K562 (cell line): ENCODE measurements at regions not wholly inside any gene's neighbourhood (a gene's known extent, or its start where the extent isn't known, plus 50 kb on each side); places are given as distances from the start of the nearest gene placed in this dataset.

Experiments used
- ATAC-seq: fragments of 200-7000 bp; cut with Tn5 transposase; 3 replicates; pipeline ENCODE4 v1.9.1; 2020; ENCODE audit warnings: moderate library complexity
- BruUV-seq: library from RNA; stranded (reverse); fragments of 400-500 nt; replicated peaks from 2 replicates; lab custom pipeline; 2021; lab: Mats Ljungman, UMichigan
- CTCF ChIA-PET: fragments of 300-600 bp; formaldehyde crosslinking; extraction: SDS; loops from one replicate; lab custom pipeline; 2021; ENCODE audit warnings: low intra/inter-chr PET ratio; lab: Yijun Ruan, JAX
- POLR2A ChIA-PET: fragments of 300-600, 350-650 bp; sonication (Branson Sonifier 250); formaldehyde crosslinking; extraction: SDS; loops from one replicate; lab custom pipeline; 2021; ENCODE audit warnings: antibody characterized with exemption, inconsistent platforms; lab: Yijun Ruan, JAX
- DNase-seq, 4 experiments: peaks; one replicate each; pipeline versions ENCODE4 v3.0.0 to v3.0.0-alpha.2; 2011 to 2018; ENCODE audit warnings: low spot score in 3 of 4, mixed read lengths in 3 of 4; ENCODE audit errors: extremely low read depth in 1 of 4
- FAIRE-seq: peaks from 2 replicates; lab custom pipeline; 2011; peaks lifted over from hg19 to GRCh38; lab: Jason Lieb, UNC
- H2AFZ ChIP-seq: 2 replicates; pipeline ENCODE4 v1.6.0; 2011; ENCODE audit warnings: low read depth, low read length, control low read depth, inconsistent platforms
- H3K27ac ChIP-seq: fragments of 200-600 bp; 3 replicates; pipeline ENCODE4 v1.8.0; 2011; ENCODE audit warnings: low read depth, mild to moderate bottlenecking, control low read depth, inconsistent platforms, low read length, moderate library complexity, mixed read lengths; ENCODE audit errors: extremely low read depth
- H3K27me3 ChIP-seq, 2 experiments: fragments of 300-600 bp in 1 of 2; 2 replicates in 1 of 2; 3 replicates in 1 of 2; pipeline versions ENCODE4 v1.6.0 to v1.8.0; 2011; ENCODE audit warnings: inconsistent platforms in 2 of 2, low read length in 2 of 2, mild to moderate bottlenecking in 1 of 2, mixed read lengths in 1 of 2, moderate library complexity in 1 of 2; ENCODE audit not compliant: control insufficient read depth in 2 of 2, insufficient read depth in 2 of 2
- H3K36me3 ChIP-seq: fragments of 300-600 bp; 3 replicates; pipeline ENCODE4 v1.8.0; 2011; ENCODE audit warnings: mild to moderate bottlenecking, low read length, inconsistent platforms; ENCODE audit not compliant: control insufficient read depth, insufficient read depth
- H3K4me1 ChIP-seq, 2 experiments: fragments of 200-600 bp in 1 of 2; replicated peaks in 1 of 2; 2 replicates in 1 of 2; 3 replicates in 1 of 2; pipeline versions ENCODE4 v1.5.1 to v1.8.0; 2011; ENCODE audit warnings: inconsistent platforms in 2 of 2, low read length in 2 of 2, mild to moderate bottlenecking in 1 of 2, mixed read lengths in 1 of 2, moderate library complexity in 1 of 2; ENCODE audit not compliant: control insufficient read depth in 2 of 2, insufficient read depth in 2 of 2
- H3K4me2 ChIP-seq: 2 replicates; pipeline ENCODE4 v1.6.1; 2011; ENCODE audit warnings: low read length, control low read depth, inconsistent platforms, mixed read lengths; ENCODE audit not compliant: insufficient read depth
- H3K4me3 ChIP-seq: fragments of 200-600 bp; sonication (generic), shearing (Covaris generic); 2 replicates; pipeline ENCODE4 v1.5.1; 2016; ENCODE audit warnings: control low read depth, inconsistent platforms
- H3K79me2 ChIP-seq: fragments of 200-600 bp; 3 replicates; pipeline ENCODE4 v1.8.0; 2011; ENCODE audit warnings: low read length, inconsistent platforms; ENCODE audit not compliant: control insufficient read depth, insufficient read depth
- H3K9ac ChIP-seq, 2 experiments: 2 replicates each; pipeline versions ENCODE4 v1.6.0 to v1.6.1; 2011; ENCODE audit warnings: low read depth in 2 of 2, low read length in 2 of 2, control low read depth in 1 of 2, inconsistent platforms in 1 of 2, mild to moderate bottlenecking in 1 of 2, mixed read lengths in 1 of 2; ENCODE audit not compliant: insufficient read depth in 1 of 2
- H3K9me1 ChIP-seq: one replicate; pipeline ENCODE4 v1.6.0; 2011; ENCODE audit warnings: inconsistent platforms, mild to moderate bottlenecking, low read length, moderate library complexity; ENCODE audit not compliant: control insufficient read depth, insufficient read depth
- H3K9me3 ChIP-seq: replicated peaks from 2 replicates; pipeline ENCODE4 v1.5.1; 2011; ENCODE audit warnings: low read depth, low read length, inconsistent platforms; ENCODE audit not compliant: control insufficient read depth, insufficient read depth
- H4K20me1 ChIP-seq: replicated peaks from 2 replicates; pipeline ENCODE4 v1.6.1; 2011; ENCODE audit warnings: low read length, inconsistent platforms, mixed read lengths; ENCODE audit not compliant: control insufficient read depth, insufficient read depth
- CCAR2 ChIP-seq: fragments of 200-400 bp; formaldehyde crosslinking; IDR thresholded peaks from 2 replicates; pipeline ENCODE4 v1.6.1; 2017; ENCODE audit warnings: mild to moderate bottlenecking, low read depth, low read length
- DACH1 ChIP-seq: fragments of 450-650 bp; IDR thresholded peaks from 2 replicates; pipeline ENCODE4 v1.6.1; 2018; ENCODE audit not compliant: partially characterized antibody
- GATAD2B ChIP-seq: fragments of 450-650 bp; IDR thresholded peaks from 2 replicates; pipeline ENCODE4 v1.6.1; 2017; ENCODE audit warnings: mild to moderate bottlenecking, borderline replicate concordance
- GTF2F1 ChIP-seq: IDR thresholded peaks from 2 replicates; pipeline ENCODE4 v1.6.1; 2011; ENCODE audit warnings: low read depth, low read length, improper control_type of control experiment
- KDM5B ChIP-seq: fragments of 200-600 bp; sonication (generic); IDR thresholded peaks from 2 replicates; pipeline ENCODE4 v1.6.1; 2012; ENCODE audit warnings: low read depth, mild to moderate bottlenecking, moderate library complexity, low read length, control low read depth, inconsistent platforms; ENCODE audit not compliant: insufficient replicate concordance
- NR1H2 ChIP-seq: sonication (generic); formaldehyde crosslinking; IDR thresholded peaks from 2 replicates; pipeline ENCODE4 v1.4.0; 2020; ENCODE audit warnings: mild to moderate bottlenecking, missing genetic modification reagents
- PHB ChIP-seq: fragments of 250-450 bp; sonication (Bioruptor Pico); IDR thresholded peaks from 2 replicates; pipeline ENCODE4 v1.5.0; 2021
- SMAD1 ChIP-seq: fragments of 150-350 bp; IDR thresholded peaks from 2 replicates; pipeline ENCODE4 v1.6.1; 2014; ENCODE audit warnings: low read length, low read depth; ENCODE audit not compliant: partially characterized antibody
- SMC3 ChIP-seq: conservative IDR thresholded peaks from 2 replicates; pipeline ENCODE4 v1.6.1; 2011; ENCODE audit warnings: low read depth, low read length, improper control_type of control experiment; ENCODE audit not compliant: insufficient read depth
- TSC22D4 ChIP-seq: fragments of 450-650 bp; IDR thresholded peaks from 2 replicates; pipeline ENCODE4 v1.6.1; 2016; ENCODE audit warnings: missing genetic modification characterization, missing biosample characterization, control low read depth
- YBX1 ChIP-seq: fragments of 450-650 bp; IDR thresholded peaks from 2 replicates; pipeline ENCODE4 v1.7.1; 2016; ENCODE audit warnings: mild to moderate bottlenecking
- ZNF316 ChIP-seq: fragments of 450-650 bp; IDR thresholded peaks from 2 replicates; pipeline ENCODE4 v1.6.1; 2016
- ZNF586 ChIP-seq: fragments of 450-650 bp; formaldehyde crosslinking; conservative IDR thresholded peaks from 2 replicates; pipeline ENCODE4 v1.4.0; 2020; ENCODE audit warnings: mild to moderate bottlenecking, moderate library complexity
- WGBS: fragments of 100-300 bp; shearing (Covaris generic); methylation state at CpG from one replicate; pipeline ENCODE4 v1.1.6; 2016; ENCODE audit warnings: low coverage, mixed read lengths; ENCODE audit not compliant: insufficient coverage; ENCODE audit errors: missing lambda C conversion rate; 5-methylcytosine and 5-hydroxymethylcytosine counted together
- in situ Hi-C: fragments of 300-500 bp; cut with MboI; formaldehyde crosslinking; loops from 4 replicates; pipeline ENCODE4 v1.15.0; 2018; ENCODE audit warnings: inconsistent platforms, mixed read lengths
- intact Hi-C: fragments of 100-400 bp; cut with micrococcal nuclease; formaldehyde crosslinking; loops from 2 replicates; pipeline ENCODE4 v1.14.2; 2022
- TF ChIP-seq, protein P1 (sequence below), 2 experiments: fragments of 450-650 bp; conservative IDR thresholded peaks; 2 replicates each; pipeline ENCODE4 v1.6.1; 2017; ENCODE audit warnings: mild to moderate bottlenecking in 2 of 2, moderate library complexity in 2 of 2
- TF ChIP-seq, protein P2 (sequence below), 2 experiments: fragments of 450-650 bp in 1 of 2; sonication (generic) in 1 of 2; formaldehyde crosslinking in 1 of 2; IDR thresholded peaks; 2 replicates each; pipeline versions ENCODE4 v1.7.1 to v1.9.0; 2016 to 2022; ENCODE audit warnings: inconsistent platforms in 1 of 2, mild to moderate bottlenecking in 1 of 2, missing genetic modification reagents in 1 of 2

DNA sequence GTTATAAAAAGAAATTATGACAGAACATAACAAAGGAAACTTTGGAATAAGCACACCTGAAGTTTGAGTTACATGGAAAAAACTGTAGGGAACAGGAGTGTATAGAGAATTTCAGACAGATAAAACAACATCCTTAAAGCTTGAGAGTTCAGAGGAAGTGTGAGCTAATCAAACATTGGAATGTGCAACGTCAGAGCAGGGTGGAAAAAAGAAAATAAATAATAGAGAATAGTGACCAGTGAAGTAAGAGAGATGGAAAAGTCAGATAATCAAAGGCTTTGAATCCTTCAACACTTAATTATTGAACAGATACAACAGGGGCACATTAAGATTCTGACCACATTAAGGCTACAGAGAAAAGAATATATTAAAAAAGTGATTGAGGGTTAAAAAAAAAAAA is 128.5 kb upstream of the CDH10 start:
- in situ Hi-C loops, result no loop called here
- ATAC-seq (no peak), DNase-seq (no peak), FAIRE-seq (no peak)
- Histone ChIP-seq H3K9ac (no peak overlapping the region), H3K4me1 (no peaks in the 10 kb centered on the region), H3K27ac (no peak overlapping the region), H3K36me3 (no peaks in the 10 kb centered on the region), H4K20me1 (no peaks in the 10 kb centered on the region), H3K4me3 (no peak overlapping the region), H3K9me3 (no peaks in the 10 kb centered on the region), H3K9me1 (no peaks in the 10 kb centered on the region), H2AFZ (no peak overlapping the region), H3K79me2 (no peaks in the 10 kb centered on the region), H3K4me2 (no peak overlapping the region), H3K27me3 (no peaks in the 10 kb centered on the region)
- 0% methylated on average over 1 of the region's 1 CpG for WGBS
- intact Hi-C loops, result no loop called here
- BruUV-seq, result no TSS peak
- ChIA-PET CTCF (no interaction called here), POLR2A (no interaction called here)
- TF ChIP-seq TSC22D4 (no peak), KDM5B (no peak), ZNF316 (no peak), PHB (CRISPR knock-in tag) (no peak), CCAR2 (no peak), ZNF586 (no peak), SMC3 (no peak), YBX1 (no peak), GATAD2B (no peak), GTF2F1 (no peak), NR1H2 (CRISPR knock-in tag) (no peak), DACH1 (no peak), SMAD1 (no peak)
- TF ChIP-seq, protein P1, sequence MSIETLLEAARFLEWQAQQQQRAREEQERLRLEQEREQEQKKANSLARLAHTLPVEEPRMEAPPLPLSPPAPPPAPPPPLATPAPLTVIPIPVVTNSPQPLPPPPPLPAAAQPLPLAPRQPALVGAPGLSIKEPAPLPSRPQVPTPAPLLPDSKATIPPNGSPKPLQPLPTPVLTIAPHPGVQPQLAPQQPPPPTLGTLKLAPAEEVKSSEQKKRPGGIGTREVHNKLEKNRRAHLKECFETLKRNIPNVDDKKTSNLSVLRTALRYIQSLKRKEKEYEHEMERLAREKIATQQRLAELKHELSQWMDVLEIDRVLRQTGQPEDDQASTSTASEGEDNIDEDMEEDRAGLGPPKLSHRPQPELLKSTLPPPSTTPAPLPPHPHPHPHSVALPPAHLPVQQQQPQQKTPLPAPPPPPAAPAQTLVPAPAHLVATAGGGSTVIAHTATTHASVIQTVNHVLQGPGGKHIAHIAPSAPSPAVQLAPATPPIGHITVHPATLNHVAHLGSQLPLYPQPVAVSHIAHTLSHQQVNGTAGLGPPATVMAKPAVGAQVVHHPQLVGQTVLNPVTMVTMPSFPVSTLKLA (conservative IDR thresholded peaks at IDR 0.05), result no peak
- TF ChIP-seq, protein P2, sequence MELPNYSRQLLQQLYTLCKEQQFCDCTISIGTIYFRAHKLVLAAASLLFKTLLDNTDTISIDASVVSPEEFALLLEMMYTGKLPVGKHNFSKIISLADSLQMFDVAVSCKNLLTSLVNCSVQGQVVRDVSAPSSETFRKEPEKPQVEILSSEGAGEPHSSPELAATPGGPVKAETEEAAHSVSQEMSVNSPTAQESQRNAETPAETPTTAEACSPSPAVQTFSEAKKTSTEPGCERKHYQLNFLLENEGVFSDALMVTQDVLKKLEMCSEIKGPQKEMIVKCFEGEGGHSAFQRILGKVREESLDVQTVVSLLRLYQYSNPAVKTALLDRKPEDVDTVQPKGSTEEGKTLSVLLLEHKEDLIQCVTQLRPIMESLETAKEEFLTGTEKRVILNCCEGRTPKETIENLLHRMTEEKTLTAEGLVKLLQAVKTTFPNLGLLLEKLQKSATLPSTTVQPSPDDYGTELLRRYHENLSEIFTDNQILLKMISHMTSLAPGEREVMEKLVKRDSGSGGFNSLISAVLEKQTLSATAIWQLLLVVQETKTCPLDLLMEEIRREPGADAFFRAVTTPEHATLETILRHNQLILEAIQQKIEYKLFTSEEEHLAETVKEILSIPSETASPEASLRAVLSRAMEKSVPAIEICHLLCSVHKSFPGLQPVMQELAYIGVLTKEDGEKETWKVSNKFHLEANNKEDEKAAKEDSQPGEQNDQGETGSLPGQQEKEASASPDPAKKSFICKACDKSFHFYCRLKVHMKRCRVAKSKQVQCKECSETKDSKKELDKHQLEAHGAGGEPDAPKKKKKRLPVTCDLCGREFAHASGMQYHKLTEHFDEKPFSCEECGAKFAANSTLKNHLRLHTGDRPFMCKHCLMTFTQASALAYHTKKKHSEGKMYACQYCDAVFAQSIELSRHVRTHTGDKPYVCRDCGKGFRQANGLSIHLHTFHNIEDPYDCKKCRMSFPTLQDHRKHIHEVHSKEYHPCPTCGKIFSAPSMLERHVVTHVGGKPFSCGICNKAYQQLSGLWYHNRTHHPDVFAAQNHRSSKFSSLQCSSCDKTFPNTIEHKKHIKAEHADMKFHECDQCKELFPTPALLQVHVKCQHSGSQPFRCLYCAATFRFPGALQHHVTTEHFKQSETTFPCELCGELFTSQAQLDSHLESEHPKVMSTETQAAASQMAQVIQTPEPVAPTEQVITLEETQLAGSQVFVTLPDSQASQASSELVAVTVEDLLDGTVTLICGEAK (IDR thresholded peaks at IDR 0.05), result no peak
- TF ChIP-seq, protein P2 (CRISPR knock-in tag; IDR thresholded peaks at IDR 0.05), result no peak
